HEK293 (cell line): ENCODE measurements at regions not wholly inside any gene's neighbourhood (a gene's known extent, or its start where the extent isn't known, plus 50 kb on each side); places are given as distances from the start of the nearest gene placed in this dataset.

Experiments used
- CTCF ChIA-PET: fragments of 350-600 bp; formaldehyde crosslinking; extraction: SDS; loops from one replicate; lab custom pipeline; 2021; ENCODE audit warnings: antibody characterized with exemption; lab: Yijun Ruan, JAX
- POLR2A ChIA-PET: fragments of 300-600 bp; formaldehyde crosslinking; extraction: SDS; loops from one replicate; lab custom pipeline; 2020; ENCODE audit warnings: antibody characterized with exemption, inconsistent platforms; lab: Yijun Ruan, JAX
- H3K27ac ChIP-seq: fragments of 200-500 bp; sonication (Bioruptor generic); 2 replicates; pipeline ENCODE4 v1.5.1; 2014; ENCODE audit warnings: low read depth, low read length, control low read depth, inconsistent platforms; ENCODE audit errors: extremely low read depth
- H3K36me3 ChIP-seq, 2 experiments: fragments of 200-500 bp in 1 of 2; sonication (Bioruptor generic) in 1 of 2; 1 replicate in 1 of 2; 2 replicates in 1 of 2; pipeline ENCODE4 v1.5.1; 2014 to 2017; ENCODE audit warnings: inconsistent platforms in 2 of 2, low read length in 2 of 2; ENCODE audit not compliant: control insufficient read depth in 2 of 2, insufficient read depth in 1 of 2
- H3K4me1 ChIP-seq: fragments of 200-500 bp; sonication (Bioruptor generic); 2 replicates; pipeline ENCODE4 v1.5.1; 2014; ENCODE audit warnings: mild to moderate bottlenecking, low read length, inconsistent platforms; ENCODE audit not compliant: control insufficient read depth, insufficient read depth
- H3K4me3 ChIP-seq: 2 replicates; pipeline ENCODE4 v1.5.1; 2011; ENCODE audit warnings: low read depth, mild to moderate bottlenecking, control low read depth, low read length, moderate library complexity
- H3K9me3 ChIP-seq: fragments of 200-500 bp; sonication (Bioruptor generic); 2 replicates; pipeline ENCODE4 v1.5.1; 2014; ENCODE audit warnings: low read depth, low read length, inconsistent platforms; ENCODE audit not compliant: control insufficient read depth, insufficient read depth
- PRDM2 ChIP-seq: fragments of 450-650 bp; formaldehyde crosslinking; IDR thresholded peaks from 2 replicates; pipeline ENCODE4 v1.5.1; 2016; ENCODE audit warnings: missing biosample characterization, missing genetic modification characterization, borderline replicate concordance
- TRIM28 ChIP-seq: IDR thresholded peaks from 2 replicates; pipeline ENCODE4 v1.6.1; 2011; ENCODE audit warnings: low read length, control low read depth, borderline replicate concordance
- ZEB2 ChIP-seq: fragments of 450-650 bp; formaldehyde crosslinking; IDR thresholded peaks from 2 replicates; pipeline ENCODE4 v1.5.1; 2016; ENCODE audit warnings: missing biosample characterization, missing genetic modification characterization
- ZFP3 ChIP-seq: fragments of 450-650 bp; formaldehyde crosslinking; IDR thresholded peaks from 2 replicates; pipeline ENCODE4 v1.5.1; 2016; ENCODE audit warnings: low read depth, missing biosample characterization, missing genetic modification characterization
- ZFP69B ChIP-seq: fragments of 450-650 bp; formaldehyde crosslinking; IDR thresholded peaks from 2 replicates; pipeline ENCODE4 v1.5.1; 2016; ENCODE audit warnings: missing biosample characterization, missing genetic modification characterization
- ZNF146 ChIP-seq: fragments of 450-650 bp; formaldehyde crosslinking; IDR thresholded peaks from 2 replicates; pipeline ENCODE4 v1.5.1; 2016; ENCODE audit warnings: missing biosample characterization, missing genetic modification characterization
- ZNF148 ChIP-seq: fragments of 450-650 bp; formaldehyde crosslinking; IDR thresholded peaks from 2 replicates; pipeline ENCODE4 v1.5.0; 2017; ENCODE audit warnings: missing biosample characterization, missing genetic modification characterization, borderline replicate concordance
- ZNF155 ChIP-seq: fragments of 450-650 bp; formaldehyde crosslinking; IDR thresholded peaks from 2 replicates; pipeline ENCODE4 v1.5.1; 2016; ENCODE audit warnings: missing biosample characterization, missing genetic modification characterization
- ZNF19 ChIP-seq: fragments of 450-650 bp; formaldehyde crosslinking; IDR thresholded peaks from 2 replicates; pipeline ENCODE4; 2016; ENCODE audit warnings: missing biosample characterization, missing genetic modification characterization, low read depth
- ZNF2 ChIP-seq: fragments of 450-650 bp; formaldehyde crosslinking; IDR thresholded peaks from 2 replicates; pipeline ENCODE4 v1.5.1; 2016; ENCODE audit warnings: missing biosample characterization, missing genetic modification characterization
- ZNF223 ChIP-seq: fragments of 450-650 bp; formaldehyde crosslinking; IDR thresholded peaks from 2 replicates; pipeline ENCODE4 v1.5.1; 2016; ENCODE audit warnings: missing biosample characterization, missing genetic modification characterization
- ZNF394 ChIP-seq: fragments of 450-650 bp; formaldehyde crosslinking; IDR thresholded peaks from 2 replicates; pipeline ENCODE4 v1.5.1; 2016; ENCODE audit warnings: missing biosample characterization, missing genetic modification characterization, mild to moderate bottlenecking, moderate library complexity, borderline replicate concordance
- ZNF521 ChIP-seq: fragments of 450-650 bp; formaldehyde crosslinking; IDR thresholded peaks from 2 replicates; pipeline ENCODE4 v1.5.1; 2017; ENCODE audit warnings: missing biosample characterization, mild to moderate bottlenecking, missing genetic modification characterization
- ZNF529 ChIP-seq: fragments of 450-650 bp; formaldehyde crosslinking; IDR thresholded peaks from 2 replicates; pipeline ENCODE4 v1.5.1; 2017; ENCODE audit warnings: missing genetic modification characterization, missing biosample characterization; ENCODE audit not compliant: insufficient replicate concordance
- ZNF530 ChIP-seq: fragments of 450-650 bp; formaldehyde crosslinking; IDR thresholded peaks from 2 replicates; pipeline ENCODE4 v1.5.1; 2016; ENCODE audit warnings: low read depth, missing biosample characterization, missing genetic modification characterization
- ZNF544 ChIP-seq: fragments of 450-650 bp; formaldehyde crosslinking; IDR thresholded peaks from 2 replicates; pipeline ENCODE4 v1.5.0; 2017; ENCODE audit warnings: missing biosample characterization, missing genetic modification characterization
- ZNF658 ChIP-seq: fragments of 450-650 bp; formaldehyde crosslinking; IDR thresholded peaks from 2 replicates; pipeline ENCODE4; 2016; ENCODE audit warnings: missing biosample characterization, missing genetic modification characterization
- ZNF76 ChIP-seq: fragments of 450-650 bp; formaldehyde crosslinking; IDR thresholded peaks from 2 replicates; pipeline ENCODE4; 2016; ENCODE audit warnings: low read depth, missing biosample characterization, missing genetic modification characterization, borderline replicate concordance
- ZSCAN23 ChIP-seq: fragments of 450-650 bp; formaldehyde crosslinking; IDR thresholded peaks from 2 replicates; pipeline ENCODE4 v1.5.1; 2016; ENCODE audit warnings: missing biosample characterization, missing genetic modification characterization
- ZSCAN30 ChIP-seq: fragments of 450-650 bp; IDR thresholded peaks from 2 replicates; pipeline ENCODE4 v1.5.1; 2018; ENCODE audit warnings: missing biosample characterization, mild to moderate bottlenecking, missing genetic modification characterization, moderate library complexity
- TF ChIP-seq, protein P1 (sequence below): fragments of 450-650 bp; formaldehyde crosslinking; IDR thresholded peaks from 2 replicates; pipeline ENCODE4 v1.5.1; 2017; ENCODE audit warnings: missing biosample characterization, missing genetic modification characterization
- TF ChIP-seq, protein P2 (sequence below): fragments of 450-650 bp; formaldehyde crosslinking; IDR thresholded peaks from 2 replicates; pipeline ENCODE4 v1.5.1; 2016; ENCODE audit warnings: missing biosample characterization, missing genetic modification characterization

DNA sequence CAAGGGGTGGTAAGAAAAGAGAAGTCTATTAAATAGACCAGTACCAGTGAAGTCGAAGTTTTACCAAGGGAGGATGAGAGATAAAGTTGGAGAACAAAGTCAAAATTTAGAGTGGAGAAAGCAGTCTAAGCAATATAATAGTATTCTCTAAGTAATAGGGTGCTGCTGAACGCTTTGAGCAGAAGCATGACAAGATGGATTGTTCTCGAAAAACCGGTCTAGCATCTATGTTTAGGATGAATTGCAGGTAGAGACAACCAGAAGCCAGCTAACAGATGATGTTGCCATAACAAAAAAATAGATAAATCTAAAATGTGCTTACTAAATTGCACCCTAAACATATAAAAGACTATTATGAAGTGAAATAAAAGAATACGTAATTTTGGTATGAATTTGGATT, 237.0 kb downstream of the PRELID2 start:
- CTCF ChIA-PET, result no interaction called here
- no peak overlapping the region for H3K4me3 ChIP-seq
- no peaks in the 10 kb centered on the region for H3K4me1 ChIP-seq
- no peaks in the 10 kb centered on the region for H3K36me3 ChIP-seq
- no peaks in the 10 kb centered on the region for H3K9me3 ChIP-seq
- no peak overlapping the region for H3K27ac ChIP-seq
- TF ChIP-seq ZNF19 (tag by site-specific recombination), result no peak
- TF ChIP-seq, all 188 proteins: peak for 0
- POLR2A ChIA-PET, result no interaction called here

- POLR2A ChIA-PET, result no interaction called here
- CTCF ChIA-PET, result interaction anchor here (0.6 to 1.5 kb wide), 2 partner anchors 13 to 288 kb away, joined by 3 read pairs; no protein-coding TSS in a partner anchor
- no peak overlapping the region for H3K4me3 ChIP-seq
- H3K9me3 ChIP-seq, result no peaks in the 10 kb centered on the region
- no peaks in the 10 kb centered on the region for H3K4me1 ChIP-seq
- no peaks in the 10 kb centered on the region for H3K36me3 ChIP-seq
- TF ChIP-seq ZEB2 (tag by site-specific recombination) (no peak), ZSCAN23 (tag by site-specific recombination) (no peak), ZNF530 (tag by site-specific recombination) (no peak), ZFP3 (no peak), ZNF223 (tag by site-specific recombination) (no peak), ZNF2 (tag by site-specific recombination) (no peak), ZNF394 (tag by site-specific recombination) (no peak), ZNF529 (no peak)
- TF ChIP-seq, protein P1, sequence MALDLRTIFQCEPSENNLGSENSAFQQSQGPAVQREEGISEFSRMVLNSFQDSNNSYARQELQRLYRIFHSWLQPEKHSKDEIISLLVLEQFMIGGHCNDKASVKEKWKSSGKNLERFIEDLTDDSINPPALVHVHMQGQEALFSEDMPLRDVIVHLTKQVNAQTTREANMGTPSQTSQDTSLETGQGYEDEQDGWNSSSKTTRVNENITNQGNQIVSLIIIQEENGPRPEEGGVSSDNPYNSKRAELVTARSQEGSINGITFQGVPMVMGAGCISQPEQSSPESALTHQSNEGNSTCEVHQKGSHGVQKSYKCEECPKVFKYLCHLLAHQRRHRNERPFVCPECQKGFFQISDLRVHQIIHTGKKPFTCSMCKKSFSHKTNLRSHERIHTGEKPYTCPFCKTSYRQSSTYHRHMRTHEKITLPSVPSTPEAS (tag by site-specific recombination), result no peak
- H3K27ac ChIP-seq, result no peak overlapping the region
Measured at GRCh38 chr5:145591578-145591977, 243.6 kb downstream of the PRELID2 start.

GRCh38 chr5:145589063-145589462, 246.1 kb downstream of the PRELID2 start:
- H3K36me3 ChIP-seq, result no peaks in the 10 kb centered on the region
- ChIA-PET CTCF (interaction anchor here (0.6 kb wide), 1 partner anchor 10 kb away, joined by 3 read pairs; no protein-coding TSS in a partner anchor), POLR2A (no interaction called here)
- H3K27ac ChIP-seq, result no peak overlapping the region
- no peak overlapping the region for H3K4me3 ChIP-seq
- H3K9me3 ChIP-seq, result no peaks in the 10 kb centered on the region
- no peaks in the 10 kb centered on the region for H3K4me1 ChIP-seq
- TF ChIP-seq ZNF146 (tag by site-specific recombination) (no peak), ZNF155 (tag by site-specific recombination) (no peak), TRIM28 (no peak), ZNF521 (tag by site-specific recombination) (no peak), ZSCAN30 (tag by site-specific recombination) (no peak), ZNF544 (tag by site-specific recombination) (no peak), ZFP69B (no peak), ZNF530 (tag by site-specific recombination) (no peak), ZNF76 (tag by site-specific recombination) (no peak), ZNF148 (tag by site-specific recombination) (no peak), ZNF658 (tag by site-specific recombination) (no peak), PRDM2 (no peak)
- TF ChIP-seq, protein P2, sequence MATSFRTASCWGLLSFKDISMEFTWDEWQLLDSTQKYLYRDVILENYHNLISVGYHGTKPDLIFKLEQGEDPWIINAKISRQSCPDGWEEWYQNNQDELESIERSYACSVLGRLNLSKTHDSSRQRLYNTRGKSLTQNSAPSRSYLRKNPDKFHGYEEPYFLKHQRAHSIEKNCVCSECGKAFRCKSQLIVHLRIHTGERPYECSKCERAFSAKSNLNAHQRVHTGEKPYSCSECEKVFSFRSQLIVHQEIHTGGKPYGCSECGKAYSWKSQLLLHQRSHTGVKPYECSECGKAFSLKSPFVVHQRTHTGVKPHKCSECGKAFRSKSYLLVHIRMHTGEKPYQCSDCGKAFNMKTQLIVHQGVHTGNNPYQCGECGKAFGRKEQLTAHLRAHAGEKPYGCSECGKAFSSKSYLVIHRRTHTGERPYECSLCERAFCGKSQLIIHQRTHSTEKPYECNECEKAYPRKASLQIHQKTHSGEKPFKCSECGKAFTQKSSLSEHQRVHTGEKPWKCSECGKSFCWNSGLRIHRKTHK, result no peak
